Endothelial cell of umbilical vein (primary cell): ENCODE measurements at regions not wholly inside any gene's neighbourhood (a gene's known extent, or its start where the extent isn't known, plus 50 kb on each side); places are given as distances from the start of the nearest gene placed in this dataset.

Experiments used
- BruUV-seq: library from RNA; stranded (reverse); fragments of 400-500 nt; replicated peaks from 2 replicates; lab custom pipeline; 2021; lab: Mats Ljungman, UMichigan
- CTCF ChIA-PET: fragments of 300-600, 350-600 bp; sonication (Branson Sonifier 250); formaldehyde crosslinking; loops from one replicate; lab custom pipeline; 2021; ENCODE audit warnings: antibody characterized with exemption, inconsistent platforms; lab: Charles Lee
- POLR2A ChIA-PET: fragments of 300-600, 350-600 bp; sonication (Branson Sonifier 250); formaldehyde crosslinking; loops from one replicate; lab custom pipeline; 2021; ENCODE audit warnings: antibody characterized with exemption, inconsistent platforms; lab: Charles Lee
- DNase-seq: peaks from one replicate; pipeline ENCODE4 v3.0.0-alpha.2; 2011; ENCODE audit warnings: low read depth, low spot score
- FAIRE-seq: peaks from 2 replicates; lab custom pipeline; 2011; peaks lifted over from hg19 to GRCh38; lab: Jason Lieb, UNC
- H2AFZ ChIP-seq: 2 replicates; pipeline ENCODE4 v1.6.0; 2012; ENCODE audit warnings: low read depth, low read length, control low read depth, inconsistent platforms
- H3K27ac ChIP-seq: 2 replicates; pipeline ENCODE4 v1.5.1; 2011; ENCODE audit warnings: low read depth, mild to moderate bottlenecking, control low read depth, low read length, moderate library complexity; ENCODE audit not compliant: insufficient read depth
- H3K27me3 ChIP-seq, 2 experiments: 2 replicates each; pipeline versions ENCODE4 v1.6.0 to v1.6.1; 2011; ENCODE audit warnings: low read length in 2 of 2, mixed read lengths in 1 of 2; ENCODE audit not compliant: control insufficient read depth in 2 of 2, insufficient read depth in 2 of 2
- H3K36me3 ChIP-seq, 2 experiments: 2 replicates in 1 of 2; 3 replicates in 1 of 2; pipeline ENCODE4 v1.5.1; 2011; ENCODE audit warnings: low read length in 2 of 2, mild to moderate bottlenecking in 1 of 2, moderate library complexity in 1 of 2; ENCODE audit not compliant: control insufficient read depth in 2 of 2, insufficient read depth in 2 of 2; ENCODE audit errors: extremely low read depth in 1 of 2
- H3K4me1 ChIP-seq: 3 replicates; pipeline ENCODE4 v1.5.1; 2011; ENCODE audit warnings: mild to moderate bottlenecking, low read length; ENCODE audit not compliant: control insufficient read depth, insufficient read depth; ENCODE audit errors: extremely low read depth
- H3K4me2 ChIP-seq: 2 replicates; pipeline ENCODE4 v1.6.1; 2011; ENCODE audit warnings: low read length, control low read depth, mixed read lengths; ENCODE audit not compliant: insufficient read depth
- H3K4me3 ChIP-seq, 3 experiments: fragments of 200-600 bp in 1 of 3; sonication (generic), shearing (Covaris generic) in 1 of 3; replicated peaks in 1 of 3; 2 replicates each; pipeline ENCODE4 v1.5.1; 2011 to 2016; ENCODE audit warnings: control low read depth in 3 of 3, low read length in 3 of 3, mild to moderate bottlenecking in 2 of 3, inconsistent platforms in 1 of 3, low read depth in 1 of 3, moderate library complexity in 1 of 3; ENCODE audit not compliant: insufficient read depth in 1 of 3
- H3K79me2 ChIP-seq: 2 replicates; pipeline ENCODE4 v1.6.0; 2012; ENCODE audit warnings: low read length, inconsistent platforms; ENCODE audit not compliant: control insufficient read depth, insufficient read depth
- H3K9ac ChIP-seq: replicated peaks from 2 replicates; pipeline ENCODE3; 2011; ENCODE audit warnings: low read length, control low read depth; ENCODE audit not compliant: insufficient read depth; ENCODE audit errors: extremely low read depth
- H3K9me1 ChIP-seq: replicated peaks from 3 replicates; pipeline ENCODE4 v1.6.0; 2011; ENCODE audit warnings: mild to moderate bottlenecking, low read length; ENCODE audit not compliant: control insufficient read depth, insufficient read depth; ENCODE audit errors: extremely low read depth
- H3K9me3 ChIP-seq: replicated peaks from 2 replicates; pipeline ENCODE4 v1.5.1; 2012; ENCODE audit warnings: low read length, inconsistent platforms; ENCODE audit not compliant: control insufficient read depth, insufficient read depth
- H4K20me1 ChIP-seq: replicated peaks from 2 replicates; pipeline ENCODE3; 2011; ENCODE audit warnings: mild to moderate bottlenecking, low read length; ENCODE audit not compliant: control insufficient read depth, insufficient read depth; ENCODE audit errors: extremely low read depth
- CTCF ChIP-seq, 2 donors: IDR thresholded peaks; 1 replicate in 1 of 2; 2 replicates in 1 of 2; pipeline ENCODE4 v1.5.1; 2011; ENCODE audit warnings: low read length in 2 of 2, mild to moderate bottlenecking in 2 of 2, moderate library complexity in 2 of 2, control low read depth in 1 of 2, inconsistent platforms in 1 of 2, low read depth in 1 of 2; ENCODE audit not compliant: insufficient read depth in 1 of 2; ENCODE audit errors: extremely low read depth in 1 of 2
- EZH2 ChIP-seq: IDR thresholded peaks from 2 replicates; pipeline ENCODE4 v1.6.1; 2012; ENCODE audit warnings: borderline replicate concordance, low read depth, mild to moderate bottlenecking, moderate library complexity, low read length, inconsistent platforms; ENCODE audit not compliant: severe bottlenecking
- FOS ChIP-seq: IDR thresholded peaks from 2 replicates; pipeline ENCODE4 v1.6.1; 2011; ENCODE audit warnings: mild to moderate bottlenecking, low read length, moderate library complexity, borderline replicate concordance; ENCODE audit not compliant: insufficient read depth
- GATA2 ChIP-seq: IDR thresholded peaks from 2 replicates; pipeline ENCODE4 v1.7.0; 2011; ENCODE audit warnings: low read depth, mild to moderate bottlenecking, moderate library complexity, mixed read lengths, low read length; ENCODE audit not compliant: insufficient read length, insufficient read depth
- JUN ChIP-seq: IDR thresholded peaks from 2 replicates; pipeline ENCODE4 v1.6.1; 2011; ENCODE audit warnings: borderline replicate concordance, low read depth; ENCODE audit not compliant: insufficient read length, insufficient read depth
- MAX ChIP-seq: IDR thresholded peaks from 2 replicates; pipeline ENCODE4 v1.6.1; 2011; ENCODE audit not compliant: insufficient read depth, insufficient read length
- MYC ChIP-seq: IDR thresholded peaks from one replicate; pipeline ENCODE4 v1.6.1; 2011; ENCODE audit warnings: mild to moderate bottlenecking, low read depth, low read length
- POLR2A ChIP-seq: IDR thresholded peaks from 2 replicates; pipeline ENCODE4 v1.6.1; 2012; ENCODE audit warnings: low read depth, mild to moderate bottlenecking, control low read depth, low read length
- POLR2AphosphoS5 ChIP-seq: IDR thresholded peaks from 2 replicates; pipeline ENCODE4 v1.6.1; 2012; ENCODE audit warnings: low read depth, mild to moderate bottlenecking, control low read depth, low read length, moderate library complexity; ENCODE audit not compliant: insufficient read depth
- dilution Hi-C: fragments of 300-500 bp; cut with MboI; formaldehyde crosslinking; loops from one replicate; pipeline ENCODE4 v1.15.0; 2019; ENCODE audit warnings: low sequenced_read_pairs; ENCODE audit not compliant: extremely low pct_ligation_motif_present
- intact Hi-C: fragments of 100-400 bp; cut with micrococcal nuclease; formaldehyde crosslinking; loops from one replicate; pipeline ENCODE4 v1.10.0; 2022

GRCh38 chr17:54789101-54789880 lies 111.4 kb upstream of the TOM1L1 start:
- dilution Hi-C loops (no loop called here), intact Hi-C loops (no loop called here)
- CTCF ChIA-PET = no interaction called here
- no TSS peak for BruUV-seq
- Histone ChIP-seq H4K20me1 (no peaks in the 10 kb centered on the region), H3K36me3 (no peaks in the 10 kb centered on the region), H3K4me1 (no peaks in the 10 kb centered on the region), H3K4me2 (no peak overlapping the region), H2AFZ (no peak overlapping the region), H3K27me3 (no peaks in the 10 kb centered on the region), H3K4me3 (no peak overlapping the region), H3K9ac (no peak overlapping the region), H3K27ac (no peak overlapping the region), H3K79me2 (no peaks in the 10 kb centered on the region), H3K9me1 (no peaks in the 10 kb centered on the region), H3K9me3 (peaks cover 2% of the 10 kb centered on the region)
- DNase-seq (no peak), FAIRE-seq (no peak)
- POLR2A ChIA-PET = no interaction called here
- TF ChIP-seq GATA2 (no peak), MYC (no peak), POLR2AphosphoS5 (no peak), POLR2A (no peak), JUN (no peak), FOS (no peak), EZH2 (no peak), MAX (no peak), CTCF (IDR thresholded peaks at IDR 0.05; ENCODE audit: extremely low read depth in 1 of 2, insufficient read depth in 1 of 2, low read depth in 1 of 2, low read length in 2 of 2) (no peak)
